ENCODE measurements at regions not wholly inside any gene's neighbourhood (a gene's known extent, or its start where the extent isn't known, plus 50 kb on each side); places are given as distances from the start of the nearest gene placed in this dataset.
"Not testable (repeated sequence)": the region's sequence is repeated elsewhere in the genome, so short reads cannot be mapped to it uniquely, and the experiment has no call there.

GRCh38 chr7:98777051-98777450 is 92.8 kb downstream of the TMEM130 start:
- DNase-seq = no peak

GRCh38 chr7:98778421-98778820 is 91.4 kb downstream of the TMEM130 start:
- DNase-seq = no peak

- no peak for DNase-seq
Measured at GRCh38 chr7:98779800-98780587, 89.8 kb downstream of the TMEM130 start.

- DNase-seq = no peak
Measured at GRCh38 chr7:98784216-98784785, 85.5 kb downstream of the TMEM130 start.

- no peak for DNase-seq
Measured at GRCh38 chr7:98785929-98786571, 83.8 kb downstream of the TMEM130 start.

- no peak for DNase-seq
Measured at GRCh38 chr7:98788966-98789365, 80.8 kb downstream of the TMEM130 start.

GRCh38 chr7:98794453-98794852 is 75.4 kb downstream of the TMEM130 start:
- DNase-seq = not testable (repeated sequence)

- no peak for DNase-seq
Measured at GRCh38 chr7:98795741-98796493, 73.9 kb downstream of the TMEM130 start.

Data from NCI-H2171 treated with DMSO at 0.1 percent for 48 hours (cell line).